DOHH2 (cell line): ENCODE measurements at regions not wholly inside any gene's neighbourhood (a gene's known extent, or its start where the extent isn't known, plus 50 kb on each side); places are given as distances from the start of the nearest gene placed in this dataset.

Experiments used
- H3F3A ChIP-seq: fragments of 200-600 bp; sonication (generic), shearing (Covaris generic); 2 replicates; pipeline ENCODE4 v1.6.0; 2016; ENCODE audit warnings: antibody characterized with exemption, mild to moderate bottlenecking; ENCODE audit not compliant: control insufficient read depth, insufficient read depth
- H3K27ac ChIP-seq: fragments of 200-600 bp; sonication (generic); 2 replicates; pipeline ENCODE4 v1.5.1; 2014; ENCODE audit warnings: low read depth, mild to moderate bottlenecking, low read length, moderate library complexity
- H3K27me3 ChIP-seq: fragments of 200-600 bp; sonication (generic); 2 replicates; pipeline ENCODE4 v1.6.1; 2014; ENCODE audit warnings: mild to moderate bottlenecking, low read length, mixed read lengths; ENCODE audit not compliant: control insufficient read depth
- H3K36me3 ChIP-seq: fragments of 200-600 bp; sonication (generic); 2 replicates; pipeline ENCODE4 v1.6.1; 2014; ENCODE audit warnings: mild to moderate bottlenecking, low read length, moderate library complexity, mixed read lengths; ENCODE audit not compliant: control insufficient read depth
- H3K4me1 ChIP-seq: fragments of 200-600 bp; sonication (generic); 2 replicates; pipeline ENCODE4 v1.6.1; 2014; ENCODE audit warnings: mild to moderate bottlenecking, low read length, mixed read lengths; ENCODE audit not compliant: control insufficient read depth
- H3K4me2 ChIP-seq: fragments of 200-600 bp; sonication (generic); 2 replicates; pipeline ENCODE4 v1.6.0; 2014; ENCODE audit warnings: mild to moderate bottlenecking, low read length, moderate library complexity
- H3K4me3 ChIP-seq: fragments of 200-600 bp; sonication (generic); 2 replicates; pipeline ENCODE4 v1.5.1; 2014; ENCODE audit warnings: mild to moderate bottlenecking, low read length, mixed read lengths
- H3K79me2 ChIP-seq: fragments of 200-600 bp; sonication (generic); 2 replicates; pipeline ENCODE4 v1.6.1; 2014; ENCODE audit warnings: mild to moderate bottlenecking, low read length, mixed read lengths; ENCODE audit not compliant: control insufficient read depth
- H3K9me2 ChIP-seq: fragments of 200-600 bp; sonication (generic); replicated peaks from 2 replicates; pipeline ENCODE4 v1.6.1; 2014; ENCODE audit warnings: mild to moderate bottlenecking, low read length, mixed read lengths; ENCODE audit not compliant: control insufficient read depth
- H3K9me3 ChIP-seq: fragments of 200-600 bp; sonication (generic); 2 replicates; pipeline ENCODE4 v1.6.1; 2014; ENCODE audit warnings: antibody characterized with exemption, low read length, mixed read lengths; ENCODE audit not compliant: control insufficient read depth, insufficient read depth
- H4K20me1 ChIP-seq: fragments of 200-600 bp; sonication (generic); 2 replicates; pipeline ENCODE4 v1.6.0; 2014; ENCODE audit warnings: low read depth, mild to moderate bottlenecking, antibody characterized with exemption, low read length, moderate library complexity; ENCODE audit not compliant: control insufficient read depth, insufficient read depth
- CTCF ChIP-seq: fragments of 200-600 bp; sonication (generic); IDR thresholded peaks from one replicate; pipeline ENCODE4 v1.5.1; 2014; ENCODE audit warnings: antibody characterized with exemption, mild to moderate bottlenecking, low read depth, low read length; ENCODE audit not compliant: poor library complexity, severe bottlenecking
- EZH2phosphoT487 ChIP-seq: fragments of 200-600 bp; sonication (generic); IDR thresholded peaks from 2 replicates; pipeline ENCODE4 v1.6.1; 2017; ENCODE audit warnings: borderline replicate concordance, mild to moderate bottlenecking, antibody characterized with exemption, low read length, moderate library complexity, mixed read lengths

GRCh38 chr1:229951856-229952534 is 115.0 kb upstream of the GALNT2 start:
- Histone ChIP-seq H3K27ac (no peak overlapping the region), H3K9me3 (no peaks in the 10 kb centered on the region), H3F3A (no peaks in the 10 kb centered on the region), H3K36me3 (no peaks in the 10 kb centered on the region), H3K27me3 (peaks cover 5% of the 10 kb centered on the region; the same call in 1 of the 2 replicates), H3K9me2 (no peaks in the 10 kb centered on the region), H3K4me3 (no peak overlapping the region), H3K4me1 (no peaks in the 10 kb centered on the region), H3K79me2 (no peaks in the 10 kb centered on the region), H4K20me1 (no peaks in the 10 kb centered on the region), H3K4me2 (no peak overlapping the region)
- no peak for TF ChIP-seq CTCF
- TF ChIP-seq EZH2phosphoT487: no peak

DNA sequence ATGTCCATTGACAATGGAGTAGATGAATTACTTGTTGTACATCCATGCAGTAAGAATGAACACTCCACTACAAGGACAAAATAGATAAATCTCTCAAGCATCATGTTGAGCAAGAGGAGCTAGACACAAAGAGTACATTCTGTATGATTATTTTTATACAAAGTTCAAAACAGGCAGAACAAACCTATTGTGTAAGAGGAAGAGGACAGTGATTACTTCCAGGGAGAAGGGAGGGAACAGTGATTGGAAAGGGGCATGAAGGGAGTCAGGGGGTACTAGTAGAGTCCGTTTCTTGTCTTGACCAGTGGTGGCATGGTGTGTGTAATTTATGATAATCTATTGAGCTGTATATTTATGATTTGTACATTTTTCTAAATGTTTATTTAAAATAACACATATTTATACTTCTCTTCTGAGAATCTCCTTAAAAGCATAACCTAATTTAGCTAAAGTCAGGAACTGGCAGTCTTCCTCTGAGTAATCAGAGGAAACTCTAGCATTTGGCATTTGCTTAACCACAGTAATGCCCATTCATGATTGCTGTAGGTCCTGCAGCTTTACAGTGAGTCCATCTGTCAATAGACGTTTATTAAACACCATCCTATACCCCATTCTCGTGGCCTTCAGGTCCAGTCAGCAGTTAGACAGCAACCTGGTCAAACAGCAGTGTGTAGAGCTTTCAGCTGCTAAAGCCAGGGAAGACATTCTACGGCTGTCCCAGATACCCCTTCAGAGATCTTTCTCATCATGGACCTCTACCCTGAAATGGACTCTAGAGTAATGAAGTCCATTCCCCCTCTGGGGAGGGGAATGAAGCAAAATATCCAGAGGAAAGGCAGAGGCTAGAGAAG is 114.1 kb upstream of the GALNT2 start:
- TF ChIP-seq EZH2phosphoT487 (no peak), CTCF (no peak)
- no peaks in the 10 kb centered on the region for H3K9me3 ChIP-seq
- no peaks in the 10 kb centered on the region for H3F3A ChIP-seq
- no peaks in the 10 kb centered on the region for H3K36me3 ChIP-seq
- no peaks in the 10 kb centered on the region for H4K20me1 ChIP-seq
- no peak overlapping the region for H3K27ac ChIP-seq
- no peak overlapping the region for H3K4me3 ChIP-seq
- H3K9me2 ChIP-seq: no peaks in the 10 kb centered on the region
- peaks cover 5% of the 10 kb centered on the region; the same call in 1 of the 2 replicates for H3K27me3 ChIP-seq
- no peak overlapping the region for H3K4me2 ChIP-seq
- H3K4me1 ChIP-seq: no peaks in the 10 kb centered on the region
- no peaks in the 10 kb centered on the region for H3K79me2 ChIP-seq

DNA sequence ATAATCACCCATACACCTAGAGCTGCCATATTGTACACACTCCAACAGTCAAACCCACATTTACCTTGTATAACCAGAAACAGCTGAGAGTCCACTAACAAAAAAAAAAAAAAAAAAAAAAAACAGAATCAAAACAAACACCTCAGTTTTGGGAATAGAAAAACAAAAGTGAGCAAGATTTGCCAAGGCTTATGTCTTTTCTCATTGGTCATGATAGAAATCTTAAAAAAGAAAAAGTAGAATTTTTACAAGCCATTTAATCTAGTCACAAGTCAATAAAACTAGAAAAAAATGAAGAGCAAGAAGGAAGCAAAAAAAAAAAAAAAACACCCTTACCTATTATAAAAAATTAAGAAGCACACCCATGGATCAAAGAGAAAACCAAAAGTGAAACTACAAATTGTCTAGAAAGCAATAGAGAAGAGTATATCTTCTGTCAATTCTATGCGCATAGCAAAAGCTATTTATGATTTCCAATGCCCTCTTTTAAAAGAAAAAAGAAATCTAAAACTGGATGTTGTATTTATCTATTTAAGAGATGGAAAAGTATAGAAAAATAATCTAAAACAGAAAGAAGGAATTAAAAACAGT is 113.2 kb upstream of the GALNT2 start:
- Histone ChIP-seq H3K4me1 (no peaks in the 10 kb centered on the region), H3F3A (no peaks in the 10 kb centered on the region)
- no peak for TF ChIP-seq EZH2phosphoT487
- TF ChIP-seq CTCF: no peak

More for the DNA sequence above, 113.2 kb upstream of the GALNT2 start:
- H3K4me3 ChIP-seq: no peak overlapping the region
- no peaks in the 10 kb centered on the region for H3K9me2 ChIP-seq
- peaks cover 5% of the 10 kb centered on the region; the same call in 1 of the 2 replicates for H3K27me3 ChIP-seq
- H3K27ac ChIP-seq: no peak overlapping the region
- no peaks in the 10 kb centered on the region for H3K36me3 ChIP-seq
- no peaks in the 10 kb centered on the region for H3K9me3 ChIP-seq
- H4K20me1 ChIP-seq: no peaks in the 10 kb centered on the region
- H3K79me2 ChIP-seq: no peaks in the 10 kb centered on the region
- H3K4me2 ChIP-seq: no peak overlapping the region
